H1 (cell line): ENCODE measurements at regions not wholly inside any gene's neighbourhood (a gene's known extent, or its start where the extent isn't known, plus 50 kb on each side); places are given as distances from the start of the nearest gene placed in this dataset.

Experiments used
- CTCF ChIA-PET: fragments of 300-600 bp; sonication (Branson Sonifier 250); formaldehyde crosslinking; loops from one replicate; lab custom pipeline; 2021; ENCODE audit not compliant: partially characterized antibody; lab: Charles Lee
- POLR2A ChIA-PET: fragments of 300-600 bp; sonication (Branson Sonifier 250); formaldehyde crosslinking; loops from one replicate; lab custom pipeline; 2021; ENCODE audit warnings: inconsistent platforms; ENCODE audit not compliant: partially characterized antibody; lab: Charles Lee
- DNase-seq, 2 experiments: peaks; one replicate each; pipeline versions ENCODE4 v3.0.0 to v3.0.0-alpha.2; 2010 to 2022; ENCODE audit warnings: low spot score in 2 of 2, low read depth in 1 of 2, mixed read lengths in 1 of 2
- FAIRE-seq: peaks from 2 replicates; lab custom pipeline; 2011; peaks lifted over from hg19 to GRCh38; lab: Jason Lieb, UNC
- H2AFZ ChIP-seq: 2 replicates; pipeline ENCODE4 v1.8.1; 2012; ENCODE audit warnings: low read length, inconsistent platforms
- H2AK5ac ChIP-seq: 2 replicates; pipeline ENCODE4 v1.6.1; 2013; ENCODE audit warnings: low read depth, low read length
- H2BK120ac ChIP-seq: replicated peaks from 2 replicates; pipeline ENCODE3; 2013; ENCODE audit warnings: low read depth, low read length, inconsistent platforms
- H2BK12ac ChIP-seq: 2 replicates; pipeline ENCODE4 v1.6.1; 2013; ENCODE audit warnings: low read depth, low read length
- H2BK15ac ChIP-seq: 2 replicates; pipeline ENCODE4 v1.6.1; 2013; ENCODE audit warnings: low read length
- H2BK20ac ChIP-seq: 2 replicates; pipeline ENCODE4 v1.6.1; 2013; ENCODE audit warnings: low read length
- H2BK5ac ChIP-seq: 2 replicates; pipeline ENCODE4 v1.6.1; 2013; ENCODE audit warnings: low read depth, low read length
- H3K14ac ChIP-seq: 2 replicates; pipeline ENCODE4 v1.6.1; 2013; ENCODE audit warnings: inconsistent platforms; ENCODE audit not compliant: insufficient read length
- H3K18ac ChIP-seq: 2 replicates; pipeline ENCODE4 v1.6.1; 2013; ENCODE audit warnings: low read length; ENCODE audit errors: extremely low read depth
- H3K23ac ChIP-seq: 2 replicates; pipeline ENCODE4 v1.6.1; 2013; ENCODE audit warnings: inconsistent platforms; ENCODE audit not compliant: insufficient read length
- H3K23me2 ChIP-seq: 2 replicates; pipeline ENCODE4 v1.6.1; 2013; ENCODE audit warnings: low read depth, low read length
- H3K27ac ChIP-seq: 2 replicates; pipeline ENCODE4 v1.6.1; 2011; ENCODE audit warnings: low read depth, low read length, inconsistent platforms
- H3K27me3 ChIP-seq, 4 experiments: replicated peaks in 1 of 4; 1 replicate in 1 of 4; 2 replicates in 3 of 4; pipeline versions ENCODE4 v1.6.1 to v1.8.1; 2011 to 2013; ENCODE audit warnings: low read length in 3 of 4, mild to moderate bottlenecking in 3 of 4, inconsistent platforms in 2 of 4, mixed read lengths in 2 of 4, moderate library complexity in 1 of 4; ENCODE audit not compliant: control insufficient read depth in 3 of 4, insufficient read depth in 3 of 4; ENCODE audit errors: extremely low read depth in 1 of 4
- H3K36me3 ChIP-seq, 4 experiments: 2 replicates each; pipeline versions ENCODE4 v1.6.1 to v1.8.1; 2011 to 2013; ENCODE audit warnings: mild to moderate bottlenecking in 4 of 4, low read length in 3 of 4, moderate library complexity in 2 of 4, control low read depth in 1 of 4, inconsistent platforms in 1 of 4; ENCODE audit not compliant: insufficient read depth in 4 of 4, control insufficient read depth in 2 of 4
- H3K4ac ChIP-seq: replicated peaks from 2 replicates; pipeline ENCODE3; 2013; ENCODE audit warnings: low read length, low read depth, mixed read lengths, inconsistent platforms; ENCODE audit not compliant: insufficient read length
- H3K4me1 ChIP-seq, 4 experiments: replicated peaks in 1 of 4; 1 replicate in 1 of 4; 2 replicates in 3 of 4; pipeline versions ENCODE4 v1.6.1 to v1.8.1; 2011 to 2013; ENCODE audit warnings: low read length in 3 of 4, inconsistent platforms in 2 of 4, mixed read lengths in 1 of 4; ENCODE audit not compliant: insufficient read depth in 4 of 4, control insufficient read depth in 3 of 4
- H3K4me2 ChIP-seq, 2 experiments: 2 replicates each; pipeline versions ENCODE4 v1.6.1 to v1.8.1; 2011 to 2013; ENCODE audit warnings: low read depth in 2 of 2, low read length in 2 of 2, control low read depth in 1 of 2, inconsistent platforms in 1 of 2, mild to moderate bottlenecking in 1 of 2; ENCODE audit not compliant: insufficient read depth in 1 of 2
- H3K4me3 ChIP-seq, 4 experiments: fragments of 200-600, 300-600 bp in 1 of 4; sonication (generic), shearing (Covaris generic), sonication (Bioruptor Twin) in 1 of 4; 2 replicates each; pipeline versions ENCODE4 v1.5.1 to v1.8.1; 2011 to 2016; ENCODE audit warnings: low read length in 4 of 4, low read depth in 3 of 4, control low read depth in 2 of 4, inconsistent platforms in 2 of 4, mild to moderate bottlenecking in 2 of 4, mixed read lengths in 1 of 4, moderate library complexity in 1 of 4; ENCODE audit not compliant: insufficient read depth in 2 of 4; ENCODE audit errors: extremely low read depth in 1 of 4
- H3K56ac ChIP-seq: replicated peaks from 2 replicates; pipeline ENCODE3; 2013; ENCODE audit warnings: low read depth, mild to moderate bottlenecking, mixed read lengths, low read length, inconsistent platforms; ENCODE audit not compliant: insufficient read length
- H3K79me1 ChIP-seq: 2 replicates; pipeline ENCODE4 v1.6.1; 2013; ENCODE audit warnings: low read depth, low read length, control low read depth
- H3K79me2 ChIP-seq, 2 experiments: 2 replicates each; pipeline versions ENCODE4 v1.6.1 to v1.8.1; 2012 to 2013; ENCODE audit warnings: low read length in 2 of 2, mild to moderate bottlenecking in 2 of 2, inconsistent platforms in 1 of 2; ENCODE audit not compliant: insufficient read depth in 2 of 2, control insufficient read depth in 1 of 2
- H3K9ac ChIP-seq, 4 experiments: replicated peaks in 1 of 4; 1 replicate in 1 of 4; 2 replicates in 3 of 4; pipeline versions ENCODE4 v1.6.1 to v1.8.1; 2011 to 2013; ENCODE audit warnings: low read depth in 3 of 4, low read length in 3 of 4, control low read depth in 2 of 4, mild to moderate bottlenecking in 2 of 4, moderate library complexity in 2 of 4, inconsistent platforms in 1 of 4; ENCODE audit errors: extremely low read depth in 1 of 4
- H3K9me3 ChIP-seq, 2 experiments: 2 replicates each; pipeline versions ENCODE4 v1.6.1 to v1.8.1; 2012 to 2013; ENCODE audit warnings: mild to moderate bottlenecking in 2 of 2, moderate library complexity in 2 of 2, control low read depth in 1 of 2, inconsistent platforms in 1 of 2, low read depth in 1 of 2, low read length in 1 of 2, mixed read lengths in 1 of 2; ENCODE audit not compliant: insufficient read depth in 2 of 2
- H4K20me1 ChIP-seq, 2 experiments: replicated peaks in 1 of 2; 2 replicates each; pipeline versions ENCODE3 to v1.8.1; 2011 to 2013; ENCODE audit warnings: inconsistent platforms in 2 of 2, low read length in 2 of 2, mild to moderate bottlenecking in 1 of 2; ENCODE audit not compliant: insufficient read depth in 2 of 2, control insufficient read depth in 1 of 2
- H4K5ac ChIP-seq: 2 replicates; pipeline ENCODE4 v1.6.1; 2013; ENCODE audit warnings: low read length, low read depth, mixed read lengths, inconsistent platforms; ENCODE audit not compliant: insufficient read length
- H4K8ac ChIP-seq: 2 replicates; pipeline ENCODE4 v1.8.0; 2013; ENCODE audit warnings: mild to moderate bottlenecking, moderate library complexity, low read length, inconsistent platforms; ENCODE audit not compliant: insufficient read depth; ENCODE audit errors: extremely low read depth
- H4K91ac ChIP-seq: replicated peaks from 2 replicates; pipeline ENCODE3; 2013; ENCODE audit warnings: low read length, mixed read lengths, inconsistent platforms; ENCODE audit not compliant: insufficient read length
- BACH1 ChIP-seq: IDR thresholded peaks from 2 replicates; pipeline ENCODE4 v1.6.1; 2012; ENCODE audit warnings: low read length, improper control_type of control experiment
- CREB1 ChIP-seq: IDR thresholded peaks from 2 replicates; pipeline ENCODE4 v1.6.1; 2012; ENCODE audit warnings: inconsistent platforms
- KDM5A ChIP-seq: fragments of 200-600 bp; IDR thresholded peaks from 2 replicates; pipeline ENCODE4 v1.7.1; 2012; ENCODE audit warnings: mild to moderate bottlenecking, low read length, inconsistent platforms, mixed read lengths
- SIN3A ChIP-seq, 2 experiments: IDR thresholded peaks in 1 of 2; conservative IDR thresholded peaks in 1 of 2; 2 replicates each; pipeline ENCODE4 v1.6.1; 2011 to 2012; ENCODE audit warnings: low read length in 2 of 2, improper control_type of control experiment in 1 of 2, low read depth in 1 of 2, mild to moderate bottlenecking in 1 of 2
- SP1 ChIP-seq: IDR thresholded peaks from 2 replicates; pipeline ENCODE4 v1.6.1; 2011; ENCODE audit warnings: low read depth, low read length
- SP4 ChIP-seq: IDR thresholded peaks from 2 replicates; pipeline ENCODE4 v1.6.1; 2012; ENCODE audit warnings: low read length, inconsistent platforms
- TBP ChIP-seq: IDR thresholded peaks from 2 replicates; pipeline ENCODE4 v1.6.1; 2011; ENCODE audit warnings: low read depth, low read length, improper control_type of control experiment
- WGBS, 2 experiments: shearing (Covaris generic) in 1 of 2; methylation state at CpG; one replicate each; pipeline versions ENCODE4 v1.1.6 to v1.1.7; 2013 to 2015; ENCODE audit warnings: low lambda C conversion rate in 2 of 2, mixed read lengths in 2 of 2, inconsistent platforms in 1 of 2, low coverage in 1 of 2, missing lambda C conversion rate in 1 of 2; ENCODE audit not compliant: insufficient replicate concordance in 2 of 2, insufficient coverage in 1 of 2, insufficient read length in 1 of 2; ENCODE audit errors: extremely low coverage in 1 of 2, missing lambda C conversion rate in 1 of 2; 5-methylcytosine and 5-hydroxymethylcytosine counted together

DNA sequence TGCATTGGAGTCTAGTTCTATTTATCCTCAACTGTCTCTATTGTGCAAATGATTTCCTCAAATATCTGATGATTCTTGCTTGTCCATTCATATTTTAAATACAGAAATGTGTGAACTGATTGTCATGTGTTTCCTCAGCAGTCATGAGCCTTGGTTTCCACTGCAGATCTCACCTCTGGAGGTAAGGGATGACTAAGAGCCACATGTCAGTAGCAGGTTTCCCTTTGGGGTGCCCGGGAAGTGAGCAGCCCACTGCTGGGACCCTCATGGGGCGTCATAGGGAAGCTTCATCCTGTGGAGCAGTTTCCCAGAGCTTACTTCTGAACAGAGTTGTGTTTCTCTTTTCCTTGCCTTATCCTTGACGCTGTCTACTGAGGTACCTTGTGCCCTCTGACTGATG lies 149.2 kb upstream of the TOPAZ1 start:
- Histone ChIP-seq H4K91ac (no peak overlapping the region), H4K8ac (no peak overlapping the region), H2BK15ac (no peak overlapping the region), H3K27ac (no peak overlapping the region), H2AFZ (no peak overlapping the region), H3K27me3 (no peaks in the 10 kb centered on the region), H3K4me2 (no peak overlapping the region), H2BK5ac (no peak overlapping the region), H3K9me3 (no peaks in the 10 kb centered on the region), H3K36me3 (no peaks in the 10 kb centered on the region), H3K23ac (no peak overlapping the region), H2BK120ac (no peak overlapping the region), H2AK5ac (no peak overlapping the region), H3K4ac (no peak overlapping the region), H3K4me1 (no peaks in the 10 kb centered on the region), H3K23me2 (no peaks in the 10 kb centered on the region), H3K18ac (no peak overlapping the region), H3K56ac (no peak overlapping the region), H3K4me3 (no peak overlapping the region), H2BK12ac (no peak overlapping the region), H4K20me1 (no peaks in the 10 kb centered on the region), H3K79me2 (no peaks in the 10 kb centered on the region; a peak in 1 of 4 replicates), H4K5ac (no peak overlapping the region), H3K14ac (no peak overlapping the region), H3K9ac (no peak overlapping the region), H2BK20ac (no peak overlapping the region), H3K79me1 (no peaks in the 10 kb centered on the region)
- no peak for DNase-seq
- CTCF ChIA-PET: interaction anchor here (0.8 to 1.4 kb wide), 2 partner anchors 25 to 213 kb away, joined by 3 to 4 read pairs; no protein-coding TSS in a partner anchor
- TF ChIP-seq TBP (no peak), BACH1 (no peak), SP1 (no peak), KDM5A (no peak), SIN3A (conservative IDR thresholded peaks at IDR 0.05 in 1 of 2, IDR thresholded peaks at IDR 0.05 in 1 of 2; ENCODE audit: low read depth in 1 of 2, low read length in 2 of 2) (no peak), CREB1 (no peak), SP4 (no peak)
- FAIRE-seq: no peak
- WGBS, 2 experiments: 82% methylated on average over 3 of the region's 3 CpGs; no CpG with 5 or more reads in 1 of the 2 experiments
- POLR2A ChIA-PET: no interaction called here
